Right atrium auricular region (tissue), 2 donors: ENCODE measurements at regions not wholly inside any gene's neighbourhood (a gene's known extent, or its start where the extent isn't known, plus 50 kb on each side); places are given as distances from the start of the nearest gene placed in this dataset.
A peak's percentile ranks its signal among the peaks of the same experiment; 100 is the strongest.

ENCODE experiments used
- DNase-seq: peaks from one replicate; pipeline ENCODE4 v3.0.0-alpha.2; 2019; ENCODE audit warnings: low spot score
- H3K27ac ChIP-seq, 2 donors: fragments of 200-600 bp; sonication (generic); 1 replicate in 1 of 2; 2 replicates in 1 of 2; pipeline ENCODE4 v1.5.1; 2016 to 2019
- H3K27me3 ChIP-seq, 2 donors: fragments of 200-600 bp; sonication (generic); one replicate each; pipeline versions ENCODE4 v1.5.1 to v1.6.0; 2017 to 2019
- H3K36me3 ChIP-seq: fragments of 200-600 bp; sonication (generic); one replicate; pipeline ENCODE4 v1.5.1; 2016
- H3K4me1 ChIP-seq, 2 donors: fragments of 200-600 bp; sonication (generic); one replicate each; pipeline versions ENCODE4 v1.5.1 to v1.6.0; 2017 to 2019
- H3K4me3 ChIP-seq, 2 donors: fragments of 200-600 bp; sonication (generic); 1 replicate in 1 of 2; 2 replicates in 1 of 2; pipeline ENCODE4 v1.5.1; 2017 to 2019; ENCODE audit warnings: mild to moderate bottlenecking in 1 of 2, moderate library complexity in 1 of 2
- H3K9me3 ChIP-seq, 2 donors: fragments of 200-600 bp; sonication (generic); one replicate each; pipeline ENCODE4 v1.5.1; 2019
- CTCF ChIP-seq, 2 donors: fragments of 200-600 bp; sonication (generic); IDR thresholded peaks; one replicate each; pipeline ENCODE4 v1.5.1; 2019; ENCODE audit warnings: antibody characterized with exemption in 2 of 2

GRCh38 chr3:86618706-86619105, 372.2 kb downstream of the VGLL3 start:
- no peak for TF ChIP-seq CTCF (IDR thresholded peaks at IDR 0.05)
- Histone ChIP-seq H3K4me3 (no peak overlapping the region), H3K9me3 (peaks cover 0 to 4% of the 10 kb centered on the region in 2 donors), H3K27me3 (no peaks in the 10 kb centered on the region), H3K36me3 (no peaks in the 10 kb centered on the region), H3K27ac (no peak overlapping the region), H3K4me1 (no peaks in the 10 kb centered on the region)
- no peak for DNase-seq

- DNase-seq: no peak
- no peak overlapping the region for H3K4me3 ChIP-seq
- H3K9me3 ChIP-seq: no peaks in the 10 kb centered on the region
- no peak overlapping the region for H3K27ac ChIP-seq
- no peaks in the 10 kb centered on the region for H3K36me3 ChIP-seq
- no peaks in the 10 kb centered on the region for H3K4me1 ChIP-seq
- H3K27me3 ChIP-seq: no peaks in the 10 kb centered on the region
- TF ChIP-seq CTCF (IDR thresholded peaks at IDR 0.05): no peak
Observed at GRCh38 chr3:86605166-86605565, 385.8 kb downstream of the VGLL3 start.

- H3K4me3 ChIP-seq: no peak overlapping the region
- H3K4me1 ChIP-seq: no peaks in the 10 kb centered on the region
- no peaks in the 10 kb centered on the region for H3K36me3 ChIP-seq
- TF ChIP-seq CTCF (IDR thresholded peaks at IDR 0.05): no peak
- no peaks in the 10 kb centered on the region for H3K9me3 ChIP-seq
- H3K27me3 ChIP-seq: no peaks in the 10 kb centered on the region
- no peak overlapping the region for H3K27ac ChIP-seq
- no peak for DNase-seq
Observed at GRCh38 chr3:86595696-86596095, 395.3 kb downstream of the VGLL3 start.

- Histone ChIP-seq H3K36me3 (no peaks in the 10 kb centered on the region), H3K27ac (no peak overlapping the region), H3K27me3 (no peaks in the 10 kb centered on the region), H3K4me3 (no peak overlapping the region), H3K9me3 (no peaks in the 10 kb centered on the region), H3K4me1 (no peaks in the 10 kb centered on the region)
- DNase-seq: no peak
- no peak for TF ChIP-seq CTCF (IDR thresholded peaks at IDR 0.05)
Observed at GRCh38 chr3:86594838-86595237, 396.1 kb downstream of the VGLL3 start.

GRCh38 chr3:86578071-86578470, 412.9 kb downstream of the VGLL3 start:
- TF ChIP-seq CTCF (IDR thresholded peaks at IDR 0.05): no peak
- Histone ChIP-seq H3K27ac (no peak overlapping the region), H3K9me3 (peaks cover 0 to 10% of the 10 kb centered on the region in 2 donors), H3K36me3 (no peaks in the 10 kb centered on the region), H3K4me3 (no peak overlapping the region), H3K4me1 (no peaks in the 10 kb centered on the region), H3K27me3 (no peaks in the 10 kb centered on the region)
- DNase-seq: no peak

GRCh38 chr3:86563400-86563970, 427.5 kb downstream of the VGLL3 start:
- Histone ChIP-seq H3K4me1 (no peaks in the 10 kb centered on the region), H3K27ac (no peak overlapping the region), H3K36me3 (no peaks in the 10 kb centered on the region), H3K27me3 (no peaks in the 10 kb centered on the region), H3K9me3 (no peaks in the 10 kb centered on the region), H3K4me3 (no peak overlapping the region)
- peak; percentile 15 to 64 for TF ChIP-seq CTCF (IDR thresholded peaks at IDR 0.05)
- DNase-seq: no peak
